ENCODE measurements at regions not wholly inside any gene's neighbourhood (a gene's known extent, or its start where the extent isn't known, plus 50 kb on each side); places are given as distances from the start of the nearest gene placed in this dataset.

GRCh38 chr5:74950836-74951515 is 84.8 kb upstream of the FAM169A start:
- TF ChIP-seq, protein P1, sequence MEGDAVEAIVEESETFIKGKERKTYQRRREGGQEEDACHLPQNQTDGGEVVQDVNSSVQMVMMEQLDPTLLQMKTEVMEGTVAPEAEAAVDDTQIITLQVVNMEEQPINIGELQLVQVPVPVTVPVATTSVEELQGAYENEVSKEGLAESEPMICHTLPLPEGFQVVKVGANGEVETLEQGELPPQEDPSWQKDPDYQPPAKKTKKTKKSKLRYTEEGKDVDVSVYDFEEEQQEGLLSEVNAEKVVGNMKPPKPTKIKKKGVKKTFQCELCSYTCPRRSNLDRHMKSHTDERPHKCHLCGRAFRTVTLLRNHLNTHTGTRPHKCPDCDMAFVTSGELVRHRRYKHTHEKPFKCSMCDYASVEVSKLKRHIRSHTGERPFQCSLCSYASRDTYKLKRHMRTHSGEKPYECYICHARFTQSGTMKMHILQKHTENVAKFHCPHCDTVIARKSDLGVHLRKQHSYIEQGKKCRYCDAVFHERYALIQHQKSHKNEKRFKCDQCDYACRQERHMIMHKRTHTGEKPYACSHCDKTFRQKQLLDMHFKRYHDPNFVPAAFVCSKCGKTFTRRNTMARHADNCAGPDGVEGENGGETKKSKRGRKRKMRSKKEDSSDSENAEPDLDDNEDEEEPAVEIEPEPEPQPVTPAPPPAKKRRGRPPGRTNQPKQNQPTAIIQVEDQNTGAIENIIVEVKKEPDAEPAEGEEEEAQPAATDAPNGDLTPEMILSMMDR (conservative IDR thresholded peaks at IDR 0.05; ENCODE audit: low read depth, low read length): no peak
- no peak for DNase-seq (ENCODE audit: low read depth)
- no peak overlapping the region for H3K4me3 ChIP-seq (ENCODE audit: low read length)

DNA sequence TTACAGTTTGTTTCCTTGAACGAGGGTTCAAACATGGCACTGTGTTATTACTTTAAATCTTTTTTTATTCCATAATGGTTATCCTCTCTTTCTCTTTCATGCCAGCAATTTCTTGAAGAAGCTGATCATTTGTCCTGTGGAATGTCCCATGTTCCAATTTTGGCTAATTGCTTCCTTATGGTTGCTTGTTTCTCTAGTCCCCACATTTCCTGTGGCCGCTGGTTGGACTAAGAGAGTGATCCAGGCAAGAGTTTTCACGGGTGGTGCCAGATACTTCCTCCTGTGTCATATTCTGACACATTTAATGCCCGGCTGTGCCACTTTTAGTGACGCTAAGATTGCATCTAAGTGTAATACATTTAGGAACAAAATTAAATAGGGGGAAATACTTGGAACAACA is 83.8 kb upstream of the FAM169A start:
- no peak for DNase-seq (ENCODE audit: low read depth)
- no peak overlapping the region for H3K4me3 ChIP-seq (ENCODE audit: low read length)
- TF ChIP-seq, protein P1 (conservative IDR thresholded peaks at IDR 0.05; ENCODE audit: low read depth, low read length): no peak

DNA sequence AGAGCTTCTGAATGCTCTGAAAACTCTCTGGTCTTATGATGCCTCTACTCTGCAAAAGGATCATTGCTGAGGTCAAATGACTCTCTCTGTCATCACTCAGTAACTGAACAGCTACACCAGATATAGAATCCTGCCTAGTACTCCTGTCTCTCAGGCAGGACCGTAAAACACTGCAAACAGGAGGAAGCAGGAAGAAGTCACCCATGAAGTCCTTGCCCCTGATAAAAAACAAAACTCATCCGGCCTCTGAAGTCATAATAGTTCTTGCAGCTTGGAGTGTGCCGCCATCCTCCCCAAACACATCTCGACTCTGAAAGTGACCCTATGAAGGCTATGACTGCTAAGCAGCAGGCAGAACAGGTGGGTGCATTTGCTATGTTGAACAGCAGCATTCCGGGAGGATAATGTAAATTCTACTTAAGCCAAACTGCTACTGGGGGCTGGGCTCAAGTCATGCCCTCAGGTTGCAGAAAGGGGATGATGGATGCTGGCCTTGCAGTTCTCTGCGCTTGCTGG is 81.9 kb upstream of the FAM169A start:
- DNase-seq (ENCODE audit: low read depth): no peak
- TF ChIP-seq, protein P1 (conservative IDR thresholded peaks at IDR 0.05; ENCODE audit: low read depth, low read length): no peak
- no peak overlapping the region for H3K4me3 ChIP-seq (ENCODE audit: low read length)

DNA sequence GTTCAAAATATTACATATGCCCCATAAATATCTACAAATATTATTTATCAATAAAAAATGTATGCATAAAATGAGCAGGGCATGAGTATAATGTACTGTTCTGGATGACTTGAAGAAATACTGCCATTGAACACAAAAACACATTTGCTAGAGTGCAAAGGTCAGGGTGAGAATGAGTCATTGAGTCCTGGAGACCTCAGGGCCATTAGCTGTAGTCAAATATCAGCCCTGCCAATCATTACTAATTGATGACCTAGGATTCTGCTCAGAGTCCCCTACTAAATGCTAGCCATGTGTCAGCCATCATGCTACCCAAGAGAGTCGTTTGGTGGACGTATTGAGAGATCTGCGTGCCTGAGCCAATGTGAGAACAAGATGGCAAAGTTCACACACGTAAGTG is 80.3 kb upstream of the FAM169A start:
- TF ChIP-seq, protein P1 (conservative IDR thresholded peaks at IDR 0.05; ENCODE audit: low read depth, low read length): no peak
- H3K4me3 ChIP-seq (ENCODE audit: low read length): no peak overlapping the region
- no peak for DNase-seq (ENCODE audit: low read depth)

DNA sequence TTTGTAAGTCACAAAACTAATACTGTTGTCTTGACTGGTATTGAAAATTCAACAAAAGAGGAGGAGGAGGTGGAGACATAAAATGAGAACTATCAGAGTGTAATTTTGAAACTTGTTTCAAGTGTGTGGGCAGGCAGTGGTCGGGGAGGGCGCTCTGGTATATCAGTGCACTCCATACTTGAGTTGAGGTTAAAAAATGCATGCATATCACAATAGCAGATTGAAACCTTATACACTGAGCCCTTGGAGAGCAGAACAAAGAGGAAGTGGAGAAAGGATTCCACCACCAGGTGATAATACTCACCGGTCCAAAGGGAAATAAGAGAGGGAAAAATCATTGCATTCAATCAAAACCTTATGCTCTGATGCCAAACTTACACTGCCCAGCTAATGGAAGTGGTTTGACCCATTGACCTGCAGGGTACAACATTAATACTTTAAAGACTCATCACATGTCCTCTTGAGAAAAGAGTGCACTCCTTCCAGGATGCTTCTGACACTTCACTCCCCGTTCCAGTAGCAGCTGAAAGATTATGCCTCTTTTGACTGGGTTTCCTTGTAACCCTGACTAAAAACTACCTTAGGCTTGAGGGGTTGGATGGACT is 79.5 kb upstream of the FAM169A start:
- TF ChIP-seq, protein P1 (conservative IDR thresholded peaks at IDR 0.05; ENCODE audit: low read depth, low read length): no peak
- no peak for DNase-seq (ENCODE audit: low read depth)

DNA sequence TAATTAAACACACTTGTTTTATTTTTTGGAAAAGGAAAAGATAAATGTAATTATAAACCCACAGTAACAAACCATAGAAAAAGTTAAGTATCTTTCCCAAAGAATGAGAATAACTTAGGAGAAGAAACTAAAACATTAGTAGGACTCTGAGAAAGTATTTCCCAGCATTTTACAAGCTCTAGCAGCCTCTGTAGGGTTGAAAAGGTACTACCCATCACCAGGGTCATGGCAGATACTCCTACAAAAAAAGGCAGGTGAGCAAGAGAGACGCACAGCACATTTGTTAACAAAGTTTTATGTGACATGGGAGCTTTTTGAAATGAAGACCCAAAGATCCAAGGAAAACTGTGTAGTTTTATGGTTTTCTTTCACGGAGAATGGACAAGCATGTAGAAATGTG is 77.7 kb upstream of the FAM169A start:
- DNase-seq (ENCODE audit: low read depth): no peak
- H3K4me3 ChIP-seq (ENCODE audit: low read length): no peak overlapping the region
- TF ChIP-seq, protein P1 (conservative IDR thresholded peaks at IDR 0.05; ENCODE audit: low read depth, low read length): peak; percentile 23

More for the DNA sequence above, 79.5 kb upstream of the FAM169A start:
- no peak overlapping the region for H3K4me3 ChIP-seq (ENCODE audit: low read length)
